IMR-90 (cell line): ENCODE measurements at regions not wholly inside any gene's neighbourhood (a gene's known extent, or its start where the extent isn't known, plus 50 kb on each side); places are given as distances from the start of the nearest gene placed in this dataset.

Source experiments
- ATAC-seq: fragments of 200-7000 bp; cut with Tn5 transposase; 2 replicates; pipeline ENCODE4 v1.9.1; 2020; ENCODE audit warnings: low read depth, mild to moderate bottlenecking, moderate library complexity
- BruUV-seq: library from RNA; stranded (reverse); fragments of 400-500 nt; replicated peaks from 2 replicates; lab custom pipeline; 2021; lab: Mats Ljungman, UMichigan
- CTCF ChIA-PET: fragments of 300-600 bp; formaldehyde crosslinking; extraction: SDS; loops from one replicate; lab custom pipeline; 2021; ENCODE audit warnings: antibody characterized with exemption; lab: Yijun Ruan, JAX
- POLR2A ChIA-PET: fragments of 300-600 bp; sonication (Branson Sonifier 250); formaldehyde crosslinking; loops from one replicate; lab custom pipeline; 2022; ENCODE audit warnings: antibody characterized with exemption; ENCODE audit not compliant: unreplicated experiment; lab: Charles Lee
- DNase-seq: peaks from one replicate; pipeline ENCODE4 v3.0.0; 2013
- H2AFZ ChIP-seq: replicated peaks from 2 replicates; pipeline ENCODE3; 2013; ENCODE audit warnings: low read length, mild to moderate bottlenecking; ENCODE audit not compliant: poor library complexity
- H2AK5ac ChIP-seq: 2 replicates; pipeline ENCODE4 v1.6.1; 2013; ENCODE audit warnings: low read depth, low read length, inconsistent platforms
- H2AK9ac ChIP-seq: replicated peaks from 2 replicates; pipeline ENCODE3; 2013; ENCODE audit warnings: mild to moderate bottlenecking, low read depth, low read length, moderate library complexity; ENCODE audit not compliant: poor library complexity
- H2BK120ac ChIP-seq: 2 replicates; pipeline ENCODE4 v1.6.1; 2013; ENCODE audit warnings: low read depth, low read length, inconsistent platforms
- H2BK15ac ChIP-seq: 3 replicates; pipeline ENCODE4 v1.6.1; 2013; ENCODE audit warnings: low read depth, low read length, inconsistent platforms
- H2BK20ac ChIP-seq: 2 replicates; pipeline ENCODE4 v1.6.1; 2013; ENCODE audit warnings: low read depth, mild to moderate bottlenecking, inconsistent platforms, low read length, moderate library complexity
- H2BK5ac ChIP-seq: 2 replicates; pipeline ENCODE4 v1.6.1; 2013; ENCODE audit warnings: mild to moderate bottlenecking, low read depth, low read length, inconsistent platforms; ENCODE audit not compliant: poor library complexity, severe bottlenecking
- H3K14ac ChIP-seq: replicated peaks from 2 replicates; pipeline ENCODE4 v1.6.1; 2013; ENCODE audit warnings: low read depth, low read length, inconsistent platforms
- H3K18ac ChIP-seq: 2 replicates; pipeline ENCODE4 v1.6.1; 2013; ENCODE audit warnings: low read depth, low read length, control low read depth
- H3K23ac ChIP-seq: 2 replicates; pipeline ENCODE4 v1.6.1; 2013; ENCODE audit warnings: low read depth, low read length, inconsistent platforms
- H3K27ac ChIP-seq: 2 replicates; pipeline ENCODE4 v1.5.1; 2013; ENCODE audit warnings: mild to moderate bottlenecking, control low read depth, low read length; ENCODE audit not compliant: insufficient read depth
- H3K27me3 ChIP-seq: 2 replicates; pipeline ENCODE4 v1.6.1; 2013; ENCODE audit warnings: low read length; ENCODE audit not compliant: control insufficient read depth, insufficient read depth
- H3K36me3 ChIP-seq: 2 replicates; pipeline ENCODE4 v1.6.1; 2013; ENCODE audit warnings: low read length, mixed read lengths; ENCODE audit not compliant: control insufficient read depth, insufficient read depth
- H3K4ac ChIP-seq: 2 replicates; pipeline ENCODE4 v1.6.1; 2013; ENCODE audit warnings: low read depth, low read length, inconsistent platforms
- H3K4me1 ChIP-seq: 2 replicates; pipeline ENCODE4 v1.6.1; 2013; ENCODE audit warnings: low read length, mixed read lengths; ENCODE audit not compliant: control insufficient read depth, insufficient read depth
- H3K4me2 ChIP-seq: 2 replicates; pipeline ENCODE4 v1.6.1; 2013; ENCODE audit warnings: low read depth, mild to moderate bottlenecking, control low read depth, low read length, moderate library complexity
- H3K4me3 ChIP-seq: 2 replicates; pipeline ENCODE4 v1.5.1; 2013; ENCODE audit warnings: low read depth, mild to moderate bottlenecking, control low read depth, low read length, moderate library complexity; ENCODE audit not compliant: insufficient read depth
- H3K56ac ChIP-seq: 2 replicates; pipeline ENCODE4 v1.6.1; 2013; ENCODE audit warnings: low read length, inconsistent platforms; ENCODE audit not compliant: insufficient read depth; ENCODE audit errors: extremely low read depth
- H3K79me1 ChIP-seq, 2 experiments: 2 replicates each; pipeline ENCODE4 v1.6.1; 2013; ENCODE audit warnings: low read length in 2 of 2, inconsistent platforms in 1 of 2, low read depth in 1 of 2
- H3K9ac ChIP-seq: 2 replicates; pipeline ENCODE4 v1.6.1; 2013; ENCODE audit warnings: low read depth, low read length, control low read depth
- H3K9me1 ChIP-seq: 2 replicates; pipeline ENCODE4 v1.6.1; 2013; ENCODE audit warnings: low read length, inconsistent platforms; ENCODE audit not compliant: insufficient read depth
- H3K9me3 ChIP-seq: 2 replicates; pipeline ENCODE4 v1.6.1; 2013; ENCODE audit warnings: low read length; ENCODE audit not compliant: control insufficient read depth, insufficient read depth
- H4K20me1 ChIP-seq: 2 replicates; pipeline ENCODE4 v1.6.1; 2013; ENCODE audit warnings: low read length, inconsistent platforms; ENCODE audit not compliant: insufficient read depth
- H4K5ac ChIP-seq: 2 replicates; pipeline ENCODE4 v1.6.1; 2013; ENCODE audit warnings: mild to moderate bottlenecking, low read depth, low read length, control low read depth
- H4K8ac ChIP-seq, 2 experiments: 2 replicates each; pipeline ENCODE4 v1.6.1; 2013; ENCODE audit warnings: low read depth in 2 of 2, low read length in 2 of 2, control low read depth in 1 of 2, inconsistent platforms in 1 of 2
- H4K91ac ChIP-seq: 2 replicates; pipeline ENCODE4 v1.6.1; 2013; ENCODE audit warnings: low read depth, low read length, inconsistent platforms; ENCODE audit not compliant: insufficient read depth
- BHLHE40 ChIP-seq: fragments of 150-350 bp; IDR thresholded peaks from 2 replicates; pipeline ENCODE4 v1.6.1; 2016; ENCODE audit warnings: mild to moderate bottlenecking, low read depth, low read length
- CTCF ChIP-seq: conservative IDR thresholded peaks from 2 replicates; pipeline ENCODE4 v1.5.1; 2012; ENCODE audit warnings: mild to moderate bottlenecking, low read depth, low read length, improper control_type of control experiment
- FOS ChIP-seq: fragments of 150-350 bp; IDR thresholded peaks from 2 replicates; pipeline ENCODE4 v1.6.1; 2016; ENCODE audit warnings: low read depth, low read length
- MAFK ChIP-seq: IDR thresholded peaks from 2 replicates; pipeline ENCODE4 v1.6.1; 2012; ENCODE audit warnings: low read depth, low read length, improper control_type of control experiment
- RAD21 ChIP-seq: IDR thresholded peaks from 2 replicates; pipeline ENCODE4 v1.6.1; 2012; ENCODE audit warnings: low read length, improper control_type of control experiment
- SMC3 ChIP-seq: fragments of 150-350 bp; IDR thresholded peaks from 2 replicates; pipeline ENCODE4 v1.6.1; 2016; ENCODE audit warnings: low read depth, mild to moderate bottlenecking, antibody characterized with exemption, low read length, moderate library complexity
- WGBS, 2 experiments: methylation state at CpG; one replicate each; pipeline versions ENCODE4 v1.1.5 to v1.1.7; 2013; ENCODE audit warnings: missing lambda C conversion rate in 2 of 2; ENCODE audit not compliant: insufficient read length in 1 of 2; ENCODE audit errors: extremely low coverage in 2 of 2; 5-methylcytosine and 5-hydroxymethylcytosine counted together
- dilution Hi-C: fragments of 300-500 bp; cut with HindIII; formaldehyde crosslinking; loops from one replicate; pipeline ENCODE4 v1.14.3; 2018; ENCODE audit warnings: low sequenced_read_pairs; ENCODE audit not compliant: unreplicated experiment
- in situ Hi-C: fragments of 300-500 bp; cut with MboI; formaldehyde crosslinking; loops from 3 replicates; pipeline ENCODE4 v1.14.3; 2019; ENCODE audit warnings: low sequenced_read_pairs, inconsistent platforms, mixed read lengths
- intact Hi-C: fragments of 100-400 bp; cut with micrococcal nuclease; formaldehyde crosslinking; loops from 2 replicates; pipeline ENCODE4 v1.10.0; 2022

DNA sequence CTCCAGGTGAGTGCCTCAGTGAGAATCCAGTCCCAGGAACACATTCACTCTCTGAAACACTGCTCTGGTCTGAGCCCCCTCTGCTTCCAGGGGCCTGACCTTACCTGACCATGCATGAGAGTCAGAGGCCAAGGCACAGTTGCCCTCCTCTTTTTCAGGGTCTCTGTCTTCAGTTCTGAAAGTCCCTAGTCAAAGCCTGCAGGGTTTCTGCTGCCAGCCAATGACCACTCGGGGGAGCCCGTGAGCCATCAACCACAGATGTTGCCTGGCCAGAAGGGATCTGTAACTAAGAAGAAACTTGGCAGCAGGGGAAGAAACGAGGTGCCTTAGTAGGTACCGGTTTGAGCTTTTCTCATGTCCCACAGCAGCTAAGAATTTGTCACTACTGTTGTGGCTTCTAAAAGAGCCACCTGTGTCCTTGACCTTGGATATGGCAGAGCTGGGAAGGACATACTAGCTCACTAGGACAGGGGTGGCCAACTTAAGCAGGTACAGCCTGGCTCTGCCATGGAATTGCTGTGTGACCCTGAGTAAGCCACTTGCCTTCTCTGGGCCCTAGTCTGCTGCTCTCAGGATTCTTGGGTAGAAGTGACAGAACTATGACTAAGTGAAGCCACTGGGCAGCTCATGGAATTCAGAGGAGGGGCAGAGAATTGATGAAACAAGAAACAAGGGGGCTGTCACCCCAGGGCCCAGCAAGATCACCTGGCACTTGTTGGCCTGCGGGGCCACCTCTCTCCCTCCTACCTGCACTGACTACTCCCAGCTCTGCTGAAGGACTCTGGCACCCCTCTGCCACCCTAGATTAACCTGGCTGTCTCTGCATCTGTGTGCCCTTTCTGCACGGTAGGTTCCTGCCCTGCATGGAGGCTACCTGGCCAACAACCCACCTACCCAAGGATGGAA is 83.8 kb upstream of the GPR26 start (continued):
- peak; percentile 46 for TF ChIP-seq SMC3

DNA sequence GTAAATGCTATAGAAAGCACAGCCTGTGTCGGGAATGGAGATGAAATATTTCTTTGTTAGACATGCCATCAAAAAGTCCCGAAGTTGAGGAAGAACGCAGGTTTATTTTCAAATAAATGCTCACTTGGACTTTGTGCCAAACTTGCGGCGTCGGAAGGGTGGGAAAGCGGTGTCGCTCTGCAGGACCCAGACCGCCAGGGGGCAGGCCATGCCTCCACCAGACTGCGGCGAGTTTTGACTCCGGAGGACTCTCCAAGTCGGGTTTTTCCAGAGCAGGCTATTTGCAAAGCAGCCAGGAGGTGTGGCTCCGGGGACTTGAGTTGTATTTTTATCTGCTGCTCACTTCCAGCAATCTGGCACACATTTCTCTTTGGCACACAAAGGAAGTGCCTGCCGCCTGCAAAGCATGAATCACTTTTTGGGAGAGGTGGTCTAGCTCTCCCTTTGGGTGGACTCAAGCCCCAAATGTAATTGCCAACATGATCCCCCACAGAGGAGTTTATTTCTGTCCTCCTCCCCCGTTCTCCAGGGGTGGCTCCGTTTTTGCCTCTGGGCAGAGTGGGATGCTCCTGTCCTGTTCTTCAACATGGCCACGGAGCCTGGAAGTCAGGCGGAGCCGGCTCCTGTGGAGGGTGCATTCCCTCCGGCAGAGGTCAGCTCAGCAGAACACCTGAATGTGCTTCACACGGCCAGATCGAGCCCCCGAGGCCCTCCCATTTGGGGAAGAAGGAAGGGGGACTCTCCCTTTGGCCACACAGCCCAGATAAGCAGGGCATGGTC is 82.3 kb upstream of the GPR26 start:
- Histone ChIP-seq H3K79me1 (no peaks in the 10 kb centered on the region), H3K18ac (no peak overlapping the region), H3K4me1 (no peaks in the 10 kb centered on the region), H2AFZ (no peak overlapping the region), H3K14ac (no peak overlapping the region), H2BK20ac (no peak overlapping the region), H2BK120ac (no peak overlapping the region), H3K4me2 (no peak overlapping the region), H2AK5ac (no peak overlapping the region), H3K56ac (no peak overlapping the region), H4K91ac (no peak overlapping the region), H2AK9ac (no peak overlapping the region), H3K27me3 (no peaks in the 10 kb centered on the region), H3K9me1 (no peaks in the 10 kb centered on the region), H2BK15ac (no peak overlapping the region), H4K20me1 (no peaks in the 10 kb centered on the region), H3K23ac (no peak overlapping the region), H3K36me3 (no peaks in the 10 kb centered on the region), H3K4me3 (no peak overlapping the region), H3K9ac (no peak overlapping the region), H3K9me3 (peaks cover 6% of the 10 kb centered on the region; the same call in 1 of the 2 replicates), H4K8ac (no peak overlapping the region), H4K5ac (no peak overlapping the region), H3K27ac (no peak overlapping the region), H2BK5ac (no peak overlapping the region), H3K4ac (no peak overlapping the region)
- intact Hi-C loops (no loop called here), dilution Hi-C loops (no loop called here), in situ Hi-C loops (loop anchor here (10.0 kb wide), 2 partner anchors 381 to 801 kb away; no protein-coding TSS in a partner anchor)
- WGBS, 2 experiments, result 18% methylated on average over 3 of the region's 24 CpGs; no CpG with 5 or more reads in 1 of the 2 experiments
- DNase-seq (peak; percentile 21), ATAC-seq (peak; percentile 44; the same call in 1 of the 2 replicates)
- TF ChIP-seq FOS (no peak), SMC3 (peak; percentile 34), BHLHE40 (no peak), RAD21 (0 out of 2 replicates have a peak, but pooled peaks have one; percentile 30), MAFK (no peak), CTCF (peak; percentile 47)
- CTCF ChIA-PET, result no interaction called here
- POLR2A ChIA-PET, result no interaction called here
- no TSS peak for BruUV-seq
